DND-41 (cell line): ENCODE measurements at regions not wholly inside any gene's neighbourhood (a gene's known extent, or its start where the extent isn't known, plus 50 kb on each side); places are given as distances from the start of the nearest gene placed in this dataset.
A peak's percentile ranks its signal among the peaks of the same experiment; 100 is the strongest.
"Not testable (repeated sequence)": the region's sequence is repeated elsewhere in the genome, so short reads cannot be mapped to it uniquely, and the experiment has no call there.

Source experiments
- ATAC-seq: fragments of 200-7000 bp; cut with Tn5 transposase; 3 replicates; pipeline ENCODE4 v1.9.1; 2021; ENCODE audit warnings: low read depth; ENCODE audit not compliant: insufficient read depth
- DNase-seq: peaks from one replicate; pipeline ENCODE4 v3.0.0-alpha.2; 2020
- H2AFZ ChIP-seq: 2 replicates; pipeline ENCODE4 v1.6.0; 2012; ENCODE audit warnings: low read depth, low read length
- H3K27ac ChIP-seq: 2 replicates; pipeline ENCODE4 v1.5.1; 2012; ENCODE audit warnings: low read length, inconsistent platforms
- H3K27me3 ChIP-seq: fragments of 200-600 bp; sonication (generic); 2 replicates; pipeline ENCODE4 v1.6.0; 2012; ENCODE audit warnings: low read length, mild to moderate bottlenecking, inconsistent platforms; ENCODE audit not compliant: insufficient read depth, poor library complexity
- H3K36me3 ChIP-seq: 2 replicates; pipeline ENCODE4 v1.5.1; 2012; ENCODE audit warnings: low read length, inconsistent platforms; ENCODE audit not compliant: insufficient read depth
- H3K4me1 ChIP-seq: 2 replicates; pipeline ENCODE4 v1.5.1; 2012; ENCODE audit warnings: mild to moderate bottlenecking, low read length; ENCODE audit not compliant: insufficient read depth
- H3K4me2 ChIP-seq: 2 replicates; pipeline ENCODE4 v1.6.0; 2012; ENCODE audit warnings: mild to moderate bottlenecking, moderate library complexity, low read length, inconsistent platforms; ENCODE audit not compliant: insufficient read depth
- H3K4me3 ChIP-seq, 2 experiments: fragments of 200-600 bp in 1 of 2; shearing (Covaris generic) in 1 of 2; 2 replicates each; pipeline ENCODE4 v1.5.1; 2012 to 2016; ENCODE audit warnings: inconsistent platforms in 2 of 2, low read length in 2 of 2, mild to moderate bottlenecking in 2 of 2, low read depth in 1 of 2, moderate library complexity in 1 of 2
- H3K79me2 ChIP-seq: 2 replicates; pipeline ENCODE4 v1.6.0; 2012; ENCODE audit warnings: low read length, inconsistent platforms; ENCODE audit not compliant: insufficient read depth
- H3K9ac ChIP-seq: 2 replicates; pipeline ENCODE4 v1.6.0; 2012; ENCODE audit warnings: low read depth, mild to moderate bottlenecking, inconsistent platforms, low read length, moderate library complexity
- H3K9me3 ChIP-seq: 2 replicates; pipeline ENCODE4 v1.5.1; 2012; ENCODE audit warnings: low read length, moderate library complexity, mild to moderate bottlenecking, inconsistent platforms; ENCODE audit not compliant: insufficient read depth, severe bottlenecking
- H4K20me1 ChIP-seq: 2 replicates; pipeline ENCODE4 v1.6.0; 2012; ENCODE audit warnings: low read length; ENCODE audit not compliant: insufficient read depth
- CTCF ChIP-seq: IDR thresholded peaks from 2 replicates; pipeline ENCODE4 v1.5.1; 2012; ENCODE audit warnings: borderline replicate concordance, low read length, moderate library complexity, mild to moderate bottlenecking; ENCODE audit not compliant: poor library complexity, severe bottlenecking; ENCODE audit errors: extremely low read depth
- EZH2 ChIP-seq: IDR thresholded peaks from 3 replicates; pipeline ENCODE4 v1.6.1; 2012; ENCODE audit warnings: borderline replicate concordance, low read depth, mild to moderate bottlenecking, moderate library complexity, low read length, inconsistent platforms; ENCODE audit not compliant: severe bottlenecking

DNA sequence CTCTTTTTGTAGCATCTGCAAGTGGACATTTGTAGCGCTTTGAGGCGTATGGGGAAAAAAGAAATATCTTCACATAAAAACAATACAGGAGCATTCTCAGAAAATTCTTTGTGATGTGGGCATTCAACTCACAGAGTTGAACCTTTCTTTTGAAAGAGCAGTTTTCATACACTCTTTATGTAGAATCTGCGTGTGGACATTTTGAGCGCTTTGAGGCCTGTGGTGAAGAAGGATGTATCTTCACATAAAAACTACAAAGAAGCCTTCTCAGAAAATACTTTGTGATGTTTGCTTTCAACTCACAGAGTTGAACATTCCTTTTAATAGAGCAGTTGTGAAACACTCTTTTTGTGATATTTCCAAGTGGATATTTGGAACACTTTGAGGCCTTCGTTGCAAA, 598.4 kb upstream of the ZNF337 start:
- Histone ChIP-seq H3K36me3 (no peaks in the 10 kb centered on the region), H3K9me3 (no peaks in the 10 kb centered on the region), H3K4me3 (no peak overlapping the region), H3K4me2 (no peak overlapping the region), H3K9ac (no peak overlapping the region), H2AFZ (no peak overlapping the region), H3K4me1 (peaks cover 19% of the 10 kb centered on the region), H3K27ac (0 out of 2 replicates have a peak overlapping the region, but pooled peaks have one; percentile 19), H3K79me2 (no peaks in the 10 kb centered on the region), H3K27me3 (no peaks in the 10 kb centered on the region), H4K20me1 (no peaks in the 10 kb centered on the region)
- DNase-seq (peak; percentile 65), ATAC-seq (peak; percentile 73)
- TF ChIP-seq EZH2 = no peak
- TF ChIP-seq CTCF = no peak

- H3K9ac ChIP-seq = peak overlapping the region; percentile 24; the same call in 1 of the 2 replicates
Observed at GRCh38 chr20:26288379-26289061, 591.9 kb upstream of the ZNF337 start.

GRCh38 chr20:26279238-26279637, 582.6 kb upstream of the ZNF337 start:
- no peak overlapping the region for H3K4me2 ChIP-seq
- H3K9ac ChIP-seq = no peak overlapping the region; the same call in 1 of the 2 replicates
- H3K79me2 ChIP-seq = no peaks in the 10 kb centered on the region
- no peak overlapping the region for H3K4me3 ChIP-seq
- H3K36me3 ChIP-seq = no peaks in the 10 kb centered on the region
- H3K27ac ChIP-seq = peak overlapping the region; percentile 25
- peak; percentile 20 for DNase-seq
- H3K4me1 ChIP-seq = peaks cover 28% of the 10 kb centered on the region
- H2AFZ ChIP-seq = peak overlapping the region; percentile 45; the same call in 1 of the 2 replicates
- peak; percentile 66 for ATAC-seq
- TF ChIP-seq CTCF = no peak
- no peak for TF ChIP-seq EZH2
- no peaks in the 10 kb centered on the region for H3K9me3 ChIP-seq
- no peaks in the 10 kb centered on the region for H3K27me3 ChIP-seq
- no peaks in the 10 kb centered on the region for H4K20me1 ChIP-seq

More at GRCh38 chr20:26288379-26289061, 591.9 kb upstream of the ZNF337 start:
- H3K27me3 ChIP-seq, H3K79me2 ChIP-seq, H3K4me3 ChIP-seq, H4K20me1 ChIP-seq, H3K4me2 ChIP-seq, H3K9me3 ChIP-seq, H3K36me3 ChIP-seq, DNase-seq: not testable (repeated sequence)
- Histone ChIP-seq H3K4me1 (peaks cover 35% of the 10 kb centered on the region), H3K27ac (peak overlapping the region; percentile 68), H2AFZ (peak overlapping the region; percentile 14; the same call in 1 of the 2 replicates)
- peak; percentile 74 for ATAC-seq

DNA sequence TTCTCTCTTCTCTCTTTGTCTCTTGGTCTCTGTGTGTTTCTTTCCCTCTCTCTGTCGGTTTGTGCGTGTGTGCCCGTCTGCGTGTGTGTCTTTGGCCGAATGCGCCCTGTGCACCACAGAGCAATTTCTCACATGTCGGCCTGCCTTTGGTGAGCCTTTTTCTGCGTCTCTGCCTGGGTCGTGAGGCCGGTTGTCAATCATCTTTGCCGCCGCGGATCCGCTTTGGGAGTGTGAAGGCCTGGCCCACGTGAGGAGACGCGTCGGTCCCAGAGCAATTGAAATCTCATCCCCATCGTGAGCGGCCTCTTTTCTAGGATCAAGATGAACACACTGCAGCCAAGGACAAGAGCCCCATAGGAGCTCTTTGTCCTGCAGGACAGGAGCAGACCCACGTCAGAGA, 580.7 kb upstream of the ZNF337 start:
- TF ChIP-seq EZH2 (no peak), CTCF (no peak)
- no peak for ATAC-seq
- no peak for DNase-seq

More for the DNA sequence above, 580.7 kb upstream of the ZNF337 start:
- Histone ChIP-seq H3K9ac (no peak overlapping the region), H3K27me3 (no peaks in the 10 kb centered on the region), H3K4me2 (no peak overlapping the region), H3K79me2 (no peaks in the 10 kb centered on the region), H3K9me3 (no peaks in the 10 kb centered on the region), H3K4me3 (no peak overlapping the region), H3K4me1 (peaks cover 28% of the 10 kb centered on the region), H2AFZ (no peak overlapping the region), H4K20me1 (no peaks in the 10 kb centered on the region), H3K27ac (no peak overlapping the region), H3K36me3 (no peaks in the 10 kb centered on the region)
